Stimulated activated CD4-positive, alpha-beta T cell treated with anti-CD3 and anti-CD28 coated beads, Interleukin-4, amount 100 ng/mL, for 1 hour (primary cell): ENCODE measurements at regions not wholly inside any gene's neighbourhood (a gene's known extent, or its start where the extent isn't known, plus 50 kb on each side); places are given as distances from the start of the nearest gene placed in this dataset.
"Not testable (repeated sequence)": the region's sequence is repeated elsewhere in the genome, so short reads cannot be mapped to it uniquely, and the experiment has no call there.

Source experiments
- DNase-seq: peaks from one replicate; pipeline ENCODE4 v3.0.0-alpha.2; 2020

DNA sequence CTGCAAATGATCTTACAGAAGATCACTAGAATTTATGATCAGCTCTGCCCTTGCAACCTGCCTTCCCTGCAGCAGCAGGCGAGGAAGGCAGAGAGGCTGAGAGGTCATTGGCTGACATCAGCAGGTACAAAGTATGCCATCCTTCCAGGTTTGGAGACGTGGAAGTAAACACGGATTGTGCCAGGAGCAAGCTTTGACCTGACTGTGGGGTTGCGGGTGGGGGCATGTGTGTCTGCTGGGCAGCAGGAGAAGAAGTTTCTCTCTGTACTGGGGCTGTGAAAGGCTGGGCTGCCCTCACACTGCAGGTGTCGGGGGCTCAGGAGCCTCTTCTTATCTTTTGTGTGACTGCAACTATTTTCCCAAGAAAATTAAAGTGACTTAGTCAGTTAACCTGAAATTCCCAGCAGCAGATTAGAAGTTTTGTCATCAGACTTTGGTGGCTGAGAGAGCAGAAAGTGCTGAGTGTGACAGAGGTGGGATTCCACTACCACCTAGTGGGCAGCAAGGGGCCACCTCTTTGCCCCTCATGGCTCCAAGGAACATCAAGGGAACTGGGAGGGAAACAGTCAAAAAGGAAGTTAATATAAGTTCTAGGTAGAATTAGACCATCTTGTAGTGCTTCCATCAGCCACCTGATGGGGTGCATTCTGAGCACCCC lies 565.9 kb downstream of the ETS1 start:
- DNase-seq = no peak

DNA sequence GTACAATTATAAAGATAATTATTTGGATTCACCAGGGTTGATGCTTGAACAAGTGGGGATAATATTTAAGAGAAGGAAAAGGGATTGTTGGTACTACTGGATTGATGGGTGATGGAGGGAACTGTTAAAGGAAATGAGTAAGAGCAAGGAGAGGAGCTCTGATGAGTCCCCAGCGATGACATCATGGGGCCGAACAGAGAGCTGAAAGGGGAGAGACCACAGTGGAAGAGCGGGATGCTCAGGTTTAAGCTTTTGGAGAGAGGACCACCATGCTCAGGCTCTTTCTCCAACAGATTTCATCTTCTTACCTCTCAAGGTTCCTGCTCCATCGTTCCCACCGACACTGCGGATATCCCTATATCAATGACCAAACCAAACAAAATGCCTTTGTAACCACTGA lies 568.7 kb downstream of the ETS1 start:
- DNase-seq = no peak

DNA sequence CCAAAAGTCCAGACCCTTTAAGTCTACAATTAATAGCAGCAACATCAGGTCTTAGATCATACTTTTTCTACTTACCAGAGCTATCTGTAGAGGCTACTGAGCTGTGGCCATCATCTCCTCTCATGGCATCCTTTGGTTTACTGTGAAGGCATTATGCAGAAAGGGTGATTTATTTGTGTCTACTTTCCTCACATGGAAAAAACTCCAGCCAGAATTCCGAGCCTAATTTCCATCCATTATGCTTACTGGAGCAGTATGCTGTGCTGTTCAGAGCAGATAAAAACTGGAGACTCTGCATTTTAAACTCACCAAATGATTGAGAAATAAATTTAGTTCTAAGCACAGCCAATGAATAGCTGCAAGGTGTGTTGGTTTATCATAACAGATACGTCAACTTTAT lies 581.8 kb downstream of the ETS1 start:
- no peak for DNase-seq

DNA sequence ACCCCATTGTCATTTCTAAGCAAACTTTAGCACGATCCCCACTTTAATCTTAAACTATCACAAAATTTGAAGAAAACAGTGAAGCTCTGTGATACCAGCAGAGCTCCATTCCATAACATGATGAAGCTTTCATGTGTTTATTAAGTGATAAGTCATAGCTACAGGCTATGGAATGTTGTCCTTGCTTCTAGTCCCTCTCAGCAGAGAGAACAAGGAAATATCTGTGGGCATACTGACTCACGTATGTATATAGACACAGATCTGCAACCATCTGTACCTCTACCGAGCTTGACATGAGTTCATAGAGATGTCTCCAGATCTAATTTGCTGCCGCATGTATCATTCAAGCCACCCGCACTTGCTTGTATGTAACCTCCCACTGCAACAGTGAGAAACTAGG lies 588.9 kb downstream of the ETS1 start:
- DNase-seq = no peak

DNA sequence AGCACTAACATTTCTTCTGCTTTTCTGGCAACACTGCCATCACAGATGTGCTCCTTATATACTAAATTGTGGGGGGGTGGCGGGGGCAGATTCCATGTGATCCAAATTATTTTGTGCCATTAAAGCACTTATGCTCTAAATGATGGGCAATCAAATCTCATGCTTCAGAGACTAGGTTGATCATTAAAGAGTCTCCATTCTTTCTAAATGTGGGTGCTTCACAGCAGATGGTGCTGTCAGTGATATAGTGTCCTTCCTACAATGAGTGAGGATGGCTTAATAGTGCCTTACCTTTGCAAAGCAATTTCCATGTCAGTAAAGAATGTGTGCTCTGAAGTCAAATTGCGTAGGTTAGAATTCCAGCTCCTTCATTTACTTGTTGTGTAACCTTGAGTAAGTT lies 589.8 kb downstream of the ETS1 start:
- DNase-seq = no peak

DNA sequence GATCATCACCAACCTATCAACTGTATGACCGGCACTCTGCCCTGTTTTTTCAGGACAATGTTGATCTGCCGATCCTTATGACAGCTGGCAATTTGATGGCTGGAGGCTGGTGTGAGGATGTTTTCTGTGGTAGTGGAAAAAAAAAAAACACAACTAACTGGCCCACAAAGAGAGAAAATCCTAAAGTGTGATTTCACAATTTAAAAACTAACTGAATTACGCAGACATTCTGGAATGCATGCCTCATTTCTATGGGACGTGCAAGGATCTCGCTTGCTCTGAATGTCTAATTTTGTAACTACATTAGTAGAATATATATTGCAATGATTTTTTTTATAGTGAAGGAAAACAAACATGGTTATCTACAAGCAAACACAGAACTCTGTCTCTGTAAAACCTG lies 590.5 kb downstream of the ETS1 start:
- DNase-seq = no peak

DNA sequence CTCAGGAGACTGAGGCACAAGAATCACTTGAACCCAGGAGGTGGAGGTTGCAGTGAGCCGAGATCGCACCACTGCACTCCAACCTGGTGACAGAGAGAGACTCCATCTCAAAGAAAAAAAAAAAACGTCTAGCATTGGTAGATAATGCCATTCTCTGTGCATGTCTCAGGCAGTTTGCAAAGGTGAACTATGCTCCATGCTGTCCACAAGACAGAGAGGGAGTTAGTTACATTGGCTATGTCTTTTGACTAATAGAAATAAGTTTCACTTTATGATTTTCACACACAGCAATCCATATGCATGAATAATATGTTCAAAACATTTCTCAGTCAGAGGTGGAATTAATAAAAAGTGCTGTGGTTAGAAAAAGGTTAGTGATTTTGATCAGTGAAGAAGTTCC lies 591.4 kb downstream of the ETS1 start:
- no peak for DNase-seq

DNA sequence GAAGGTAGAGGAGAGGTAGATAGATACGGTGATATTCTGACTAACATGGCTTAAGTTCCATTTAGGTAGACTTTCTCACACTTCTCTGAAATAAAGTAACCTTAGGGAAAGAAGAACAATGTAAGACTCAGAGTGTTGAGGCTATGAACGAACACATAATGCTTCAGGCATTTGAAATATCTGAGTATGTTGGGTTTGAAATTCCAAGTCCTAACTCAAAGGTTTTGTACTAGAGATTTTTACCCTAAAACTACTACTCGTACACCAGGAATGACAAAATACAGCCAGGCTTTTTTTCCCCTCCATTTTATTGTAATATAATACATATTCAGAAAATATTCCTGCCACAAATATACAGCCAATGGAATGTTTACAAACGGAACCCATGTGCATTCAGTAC lies 592.6 kb downstream of the ETS1 start:
- no peak for DNase-seq

DNA sequence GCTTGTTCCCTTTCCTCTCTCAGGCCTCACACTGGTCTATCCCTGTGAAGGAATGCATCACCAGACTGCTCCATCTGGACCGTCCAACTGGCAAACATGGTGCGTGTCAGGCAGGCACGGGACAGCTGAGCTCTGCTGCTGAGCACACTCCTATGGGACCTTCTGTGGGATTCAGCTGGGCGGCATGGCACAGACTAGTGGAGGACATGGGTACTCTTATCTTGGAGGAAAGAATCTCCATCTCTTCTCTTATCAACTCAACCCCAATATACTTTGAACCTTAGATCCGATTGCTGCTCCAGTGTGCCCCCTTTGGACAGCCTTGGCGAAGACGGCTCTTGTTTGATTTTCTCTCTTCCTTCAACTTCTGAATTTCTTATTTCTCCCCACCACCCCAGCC lies 593.6 kb downstream of the ETS1 start:
- no peak for DNase-seq

DNA sequence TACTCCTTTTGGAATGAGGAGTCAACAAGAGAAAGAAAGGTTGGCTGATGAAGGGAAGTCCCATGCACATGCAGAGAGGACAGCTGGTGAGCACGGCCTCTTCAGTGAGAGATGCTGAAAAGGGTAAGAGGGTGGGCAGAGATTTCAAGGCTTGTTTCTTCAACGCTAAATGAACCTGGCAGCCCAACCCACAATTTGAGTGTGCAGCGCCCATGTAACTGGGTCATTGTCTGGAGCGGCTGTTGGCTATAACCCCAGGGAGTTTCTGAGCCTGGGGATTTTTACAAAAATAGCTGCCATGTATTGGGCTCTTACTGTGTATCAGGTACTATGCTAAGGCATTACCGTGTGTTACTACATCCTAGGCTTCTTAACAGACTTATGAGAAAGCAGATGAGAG lies 594.1 kb downstream of the ETS1 start:
- DNase-seq = no peak

DNA sequence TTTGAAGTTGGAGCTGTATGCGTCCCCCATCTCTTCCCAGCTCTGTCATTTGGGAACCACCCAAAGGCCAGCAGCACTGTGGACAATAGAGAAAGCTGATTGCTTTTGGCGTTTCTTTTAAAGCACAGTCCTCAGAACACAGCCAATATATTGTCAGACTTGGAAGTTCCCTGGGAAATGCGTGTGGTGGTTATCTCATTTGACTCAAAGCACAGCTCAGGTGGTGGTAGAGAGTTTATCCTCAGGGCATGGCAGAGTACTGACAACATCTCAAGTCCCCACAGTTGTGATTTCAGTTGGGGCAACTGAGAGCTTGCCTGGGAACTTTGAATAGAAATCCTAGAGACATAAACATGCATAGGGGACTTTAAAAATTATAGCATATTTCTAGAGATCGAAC lies 601.3 kb downstream of the ETS1 start:
- no peak for DNase-seq

DNA sequence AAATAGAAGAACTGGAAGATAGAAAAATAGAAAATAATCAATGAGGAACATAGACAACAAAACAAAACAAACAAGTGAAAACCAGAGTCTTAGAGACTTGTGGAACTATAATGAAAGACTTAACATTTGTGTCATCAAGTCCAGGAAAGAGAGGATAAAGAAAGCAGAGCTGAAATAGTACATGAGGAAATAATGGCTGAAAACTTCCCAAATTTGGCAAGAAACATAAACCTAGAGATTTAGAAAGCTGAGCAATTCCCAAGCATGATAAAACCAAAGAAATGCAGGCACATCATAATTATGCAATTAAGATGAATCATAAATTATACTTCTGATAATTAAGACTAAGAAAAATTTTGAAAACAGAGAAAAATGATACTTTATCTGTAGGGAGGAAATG lies 614.5 kb downstream of the ETS1 start:
- no peak for DNase-seq

DNA sequence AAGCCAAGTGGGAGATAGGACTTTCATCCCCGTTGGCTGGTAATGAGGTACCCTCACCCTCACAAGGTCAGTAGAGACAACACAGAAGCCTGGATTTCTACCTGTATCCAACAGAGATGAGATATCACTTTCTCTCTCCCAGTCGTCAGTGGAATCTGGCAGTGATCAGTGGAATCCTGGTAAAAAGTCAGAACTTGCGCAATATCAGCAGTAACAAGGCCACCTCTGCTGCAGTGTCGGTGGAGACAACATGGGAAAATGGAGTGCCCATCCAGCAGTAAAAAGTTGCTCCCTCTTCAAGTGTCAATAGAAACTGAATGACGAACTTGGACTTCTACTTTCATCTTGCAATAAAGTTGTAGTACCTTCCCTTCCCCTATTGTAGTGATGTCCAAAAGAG lies 615.9 kb downstream of the ETS1 start:
- DNase-seq = no peak

DNA sequence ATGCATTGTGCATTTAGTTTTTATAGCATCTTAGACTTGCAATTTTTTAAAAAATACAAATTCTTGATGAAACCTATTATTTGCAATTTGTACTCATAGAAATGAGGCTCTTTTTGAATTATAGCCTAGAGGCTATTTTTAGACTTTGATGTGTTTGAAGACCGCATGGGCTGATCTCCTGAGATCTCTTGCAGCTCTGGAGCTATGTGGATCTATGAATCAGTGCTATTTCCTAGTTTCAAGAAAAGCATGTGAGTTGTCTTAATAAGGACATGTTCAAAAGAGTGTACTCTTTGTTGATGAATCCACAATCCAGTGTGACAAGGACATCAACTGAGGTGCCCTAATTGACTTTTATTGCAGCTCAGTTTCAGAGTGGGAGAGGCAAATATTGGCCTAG lies 620.5 kb downstream of the ETS1 start:
- no peak for DNase-seq

DNA sequence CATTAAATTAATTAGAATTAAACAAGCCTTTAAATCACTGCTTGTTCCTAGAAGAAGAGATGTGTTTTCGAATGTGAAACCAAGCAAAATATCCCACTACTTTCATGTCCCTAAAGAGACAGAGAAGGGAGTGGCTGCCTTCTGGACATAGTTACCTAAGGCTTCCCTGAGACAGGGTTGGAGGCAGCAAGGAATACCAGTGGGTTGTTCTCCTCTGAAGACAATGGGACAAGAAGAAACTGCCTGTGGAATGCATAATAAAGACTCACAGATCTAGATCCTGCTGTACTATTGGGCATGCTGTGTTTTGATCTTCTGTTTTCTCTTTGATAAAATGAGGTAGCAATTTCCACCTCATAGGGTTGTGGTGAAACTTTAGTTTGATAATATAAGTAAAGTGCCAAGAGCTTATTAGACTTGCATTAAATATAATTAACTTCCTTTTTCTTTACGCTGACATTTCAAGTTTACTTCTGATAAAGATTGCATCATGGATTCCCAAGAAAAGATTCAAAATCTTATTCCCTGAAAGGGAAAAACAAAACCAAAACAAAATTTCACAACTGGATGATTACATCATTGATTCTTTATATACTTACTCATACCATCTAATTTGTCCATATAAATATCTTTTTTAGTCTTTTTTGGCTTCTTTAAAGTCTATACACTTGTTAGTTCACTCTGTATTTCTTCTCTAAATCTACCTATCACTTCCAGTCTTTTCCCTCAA lies 621.3 kb downstream of the ETS1 start:
- DNase-seq = no peak

DNA sequence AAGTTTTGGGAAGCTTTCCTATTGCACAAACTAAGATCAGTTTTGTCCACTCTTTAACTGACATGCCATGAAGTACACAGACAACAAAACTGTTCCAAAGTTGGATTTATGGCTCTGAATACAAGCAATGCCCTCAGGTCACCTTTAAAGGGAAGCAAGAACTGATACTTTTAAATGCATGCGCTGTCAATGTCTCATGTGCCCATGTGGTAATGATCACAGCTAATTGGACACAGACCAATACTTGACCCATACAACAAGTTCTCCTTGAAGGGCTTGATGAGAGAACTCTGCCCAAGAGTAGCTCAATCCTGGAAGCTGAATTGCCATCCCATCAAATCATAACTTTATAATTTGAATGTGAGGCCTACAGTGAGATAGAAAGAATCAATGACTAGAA lies 624.9 kb downstream of the ETS1 start:
- DNase-seq = no peak

DNA sequence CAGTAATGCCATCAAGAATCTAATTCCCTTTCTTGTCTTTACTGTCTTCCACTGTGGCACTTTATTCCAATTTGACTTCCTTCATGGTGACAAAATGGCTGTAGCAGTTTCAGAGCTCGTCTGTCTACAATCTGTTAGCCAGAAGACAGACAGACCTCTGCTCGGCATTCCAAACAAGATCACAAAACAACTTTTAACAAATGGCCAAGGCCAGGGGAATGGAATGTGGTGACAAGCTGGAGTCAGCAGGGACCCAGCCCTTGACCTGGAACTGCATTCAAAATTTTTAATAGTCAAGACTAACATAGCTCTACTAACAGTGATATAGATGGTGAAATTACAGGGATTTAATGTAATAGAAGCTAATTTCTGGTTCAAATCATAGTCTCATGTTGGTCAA lies 637.2 kb downstream of the ETS1 start:
- no peak for DNase-seq

DNA sequence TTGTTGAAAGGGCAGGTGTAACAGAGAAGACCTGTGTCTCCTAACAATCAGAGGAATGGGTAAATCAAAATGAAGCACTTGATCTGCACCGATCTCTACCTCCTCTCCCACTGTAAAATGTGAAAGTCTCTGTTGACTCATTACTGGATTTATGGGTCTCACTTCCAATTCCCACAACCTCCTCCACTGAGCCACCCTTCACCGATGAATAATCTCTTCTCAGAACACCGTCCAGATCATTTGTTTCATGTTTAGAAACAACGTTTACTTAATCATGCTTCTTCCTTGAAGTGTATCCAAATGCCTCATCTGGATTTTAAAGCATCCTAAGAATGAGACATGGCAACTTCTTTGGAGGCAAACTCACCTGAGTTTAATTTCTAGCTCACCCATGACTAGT lies 643.6 kb downstream of the ETS1 start:
- DNase-seq = no peak

DNA sequence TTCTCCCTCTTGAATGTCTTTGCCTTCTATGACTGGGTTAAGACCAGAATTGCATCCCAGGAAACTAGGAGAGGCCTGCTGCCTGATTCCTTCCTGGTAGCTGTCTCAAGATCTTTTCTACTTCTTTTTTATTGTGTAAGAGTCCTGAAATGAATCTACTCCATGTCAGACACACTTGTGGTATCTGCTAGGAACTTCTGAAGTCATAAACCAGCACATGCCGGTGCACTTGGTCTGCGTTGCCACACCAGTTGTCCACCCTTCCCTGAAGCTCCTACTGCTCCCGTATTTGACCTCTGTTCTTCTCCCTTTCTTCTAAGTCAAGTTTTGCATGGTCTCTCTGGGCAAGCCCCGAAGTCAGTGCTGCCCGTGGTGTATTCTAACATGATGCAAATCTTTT lies 644.2 kb downstream of the ETS1 start:
- DNase-seq = no peak

DNA sequence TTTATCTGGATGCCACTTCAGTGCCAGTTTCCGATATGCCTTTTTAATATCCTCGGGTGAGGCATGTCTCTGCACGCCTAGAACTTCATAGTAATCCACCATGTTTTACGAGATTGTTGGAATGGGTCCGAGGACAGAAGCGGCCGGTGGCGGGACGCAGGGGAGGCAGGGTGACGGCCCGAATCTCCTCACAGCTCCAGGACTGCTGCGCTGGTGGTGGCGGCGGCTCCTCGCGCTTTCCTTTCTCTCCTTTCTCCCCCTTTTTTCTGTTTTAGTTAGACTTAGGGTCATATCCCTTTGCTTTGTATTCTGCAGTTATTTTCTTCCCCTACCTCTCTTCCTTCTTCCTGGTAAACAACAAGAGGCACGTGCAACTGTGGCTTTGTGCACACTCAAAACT lies 645.8 kb downstream of the ETS1 start:
- DNase-seq = not testable (repeated sequence)

DNA sequence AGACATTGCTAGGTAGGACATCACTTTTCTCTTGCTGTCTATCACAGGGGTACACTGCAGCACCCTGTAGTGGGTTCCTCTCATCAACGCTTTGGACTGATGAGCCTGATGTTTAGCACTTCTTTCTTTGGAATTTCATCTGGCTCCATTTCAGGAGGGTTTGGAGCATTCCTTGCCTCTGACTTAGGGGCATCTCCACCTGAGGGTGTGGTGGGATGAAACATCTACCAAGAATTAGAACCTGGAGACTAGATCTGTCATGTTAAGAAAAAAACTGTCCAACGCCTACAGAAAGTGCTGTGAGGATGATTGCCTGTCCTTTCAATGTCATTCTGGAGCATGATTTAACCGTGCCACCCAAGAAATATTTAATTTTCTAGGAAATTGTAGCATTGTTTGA lies 648.4 kb downstream of the ETS1 start:
- no peak for DNase-seq

DNA sequence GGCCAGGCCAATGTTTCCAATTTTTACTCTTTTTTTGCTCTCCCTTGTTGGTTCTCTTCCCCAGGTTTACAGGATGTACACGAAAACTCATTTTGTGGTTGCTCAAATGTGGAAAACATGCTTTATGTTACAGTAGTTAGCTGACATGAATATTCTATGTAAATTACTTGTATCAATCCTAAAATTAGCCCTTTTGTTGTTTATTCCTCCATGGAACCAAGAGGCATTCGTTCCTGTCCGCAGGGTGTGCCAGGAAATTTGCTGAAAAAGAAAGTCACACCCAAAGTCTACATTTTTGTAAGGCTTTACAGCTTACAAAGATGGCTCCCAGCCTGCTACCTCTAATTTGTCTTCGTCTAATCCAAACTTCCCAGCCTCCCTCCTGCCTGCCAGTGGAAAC lies 652.3 kb downstream of the ETS1 start:
- no peak for DNase-seq

DNA sequence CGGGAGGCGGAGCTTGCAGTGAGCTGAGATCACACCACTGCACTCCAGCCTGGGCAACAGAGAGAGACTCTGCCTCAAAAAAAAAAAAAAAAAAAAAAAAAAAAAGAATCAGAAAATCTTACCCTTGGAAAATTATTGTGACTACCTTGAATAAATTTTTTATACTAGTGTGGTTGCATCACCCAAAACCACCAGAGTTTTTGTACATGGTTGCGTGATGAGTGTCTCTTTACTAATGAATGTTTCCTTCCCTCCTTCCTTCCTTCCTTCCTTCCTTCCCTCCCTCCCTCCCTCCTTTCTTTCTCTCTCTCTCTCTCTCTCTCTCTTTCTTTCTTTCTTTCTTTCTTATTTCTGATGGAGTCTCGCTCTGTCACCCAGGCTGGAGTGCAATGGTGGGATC lies 653.4 kb downstream of the ETS1 start:
- not testable (repeated sequence) for DNase-seq

DNA sequence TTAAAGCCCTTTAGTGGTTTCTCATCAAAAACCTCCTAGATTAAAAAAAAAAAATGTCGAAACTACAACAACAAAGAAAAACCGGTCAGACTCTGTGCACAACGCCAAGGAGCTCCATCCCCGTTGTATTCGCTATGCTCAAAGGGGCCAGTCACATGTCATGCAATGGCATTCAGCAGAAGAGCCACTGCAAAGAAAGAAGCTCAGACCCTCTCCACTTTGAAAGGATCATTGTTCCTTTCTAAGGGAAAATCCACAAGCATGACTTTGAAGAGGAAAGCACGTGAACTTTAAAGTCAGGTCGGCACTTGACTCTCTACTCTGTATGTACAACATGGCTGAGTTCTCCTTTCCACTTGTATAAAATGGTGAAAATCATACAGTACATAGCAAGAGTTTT lies 655.6 kb downstream of the ETS1 start:
- no peak for DNase-seq

DNA sequence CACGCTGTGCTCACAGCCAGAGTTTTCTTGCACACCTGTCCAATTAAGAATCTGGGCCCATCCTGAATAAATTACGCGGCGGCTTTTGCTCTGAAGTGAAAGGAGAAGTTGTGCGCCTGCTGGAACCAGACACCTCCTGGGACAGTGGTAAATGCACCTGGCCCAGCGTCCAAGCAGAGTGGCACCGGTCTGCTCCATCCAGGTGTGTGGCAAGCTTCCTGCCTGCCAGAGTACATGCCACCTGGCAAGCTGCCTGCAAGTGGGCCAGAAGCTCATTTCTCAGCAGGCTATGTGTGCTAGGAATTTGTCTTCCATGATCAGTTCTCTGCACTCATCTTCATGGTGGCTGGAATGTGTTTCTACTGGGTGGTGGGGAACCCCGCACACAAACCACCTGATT lies 660.6 kb downstream of the ETS1 start:
- DNase-seq = no peak
